ENCODE measurements at regions not wholly inside any gene's neighbourhood (a gene's known extent, or its start where the extent isn't known, plus 50 kb on each side); places are given as distances from the start of the nearest gene placed in this dataset.

DNA sequence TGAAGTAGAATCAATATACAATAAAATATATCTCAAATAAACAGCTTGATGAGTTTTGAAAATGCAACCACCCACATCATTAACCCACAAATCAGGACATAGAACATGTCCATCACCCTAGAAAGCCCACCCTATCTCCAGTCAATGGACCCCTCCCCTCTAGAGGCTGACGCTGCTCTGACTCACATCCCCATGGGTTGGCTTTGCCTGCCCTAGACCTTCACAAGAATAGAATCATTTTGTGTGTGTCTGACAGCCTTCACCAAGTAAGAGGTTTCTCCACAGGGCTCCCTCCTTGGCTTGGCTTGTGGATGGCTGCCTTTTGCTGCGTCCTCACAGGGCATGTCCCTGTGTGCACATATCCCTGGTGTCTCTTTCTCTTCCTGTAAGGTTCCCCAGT lies 250.2 kb upstream of the RTL1 start:
- TF ChIP-seq POLR2A (IDR thresholded peaks at IDR 0.05; ENCODE audit: low read depth) (no peak), CTCF (IDR thresholded peaks at IDR 0.05) (no peak), POLR2AphosphoS5 (IDR thresholded peaks at IDR 0.05) (no peak)
